SK-N-SH treated with all-trans-retinoic acid at 6 μM for 48 hours (cell line): ENCODE measurements at regions not wholly inside any gene's neighbourhood (a gene's known extent, or its start where the extent isn't known, plus 50 kb on each side); places are given as distances from the start of the nearest gene placed in this dataset.
"Not testable (repeated sequence)": the region's sequence is repeated elsewhere in the genome, so short reads cannot be mapped to it uniquely, and the experiment has no call there.

ENCODE experiments used
- ATAC-seq: fragments of 200-7000 bp; cut with Tn5 transposase; 3 replicates; pipeline ENCODE4 v1.9.1; 2020; ENCODE audit warnings: mild to moderate bottlenecking, moderate library complexity
- ARNTL ChIP-seq: fragments of 450-650 bp; formaldehyde crosslinking; IDR thresholded peaks from 2 replicates; pipeline ENCODE4 v1.5.0; 2020; ENCODE audit warnings: low read depth, mild to moderate bottlenecking, moderate library complexity, borderline replicate concordance
- BACH2 ChIP-seq: fragments of 250-450 bp; sonication (Bioruptor Pico); IDR thresholded peaks from 2 replicates; pipeline ENCODE4 v1.9.0; 2021; ENCODE audit warnings: mild to moderate bottlenecking, borderline replicate concordance
- CREB5 ChIP-seq: fragments of 250-450 bp; sonication (Bioruptor Pico); IDR thresholded peaks from 2 replicates; pipeline ENCODE4 v1.5.1; 2020; ENCODE audit warnings: low read depth, mild to moderate bottlenecking, moderate library complexity
- CSDC2 ChIP-seq: fragments of 250-450 bp; sonication (Bioruptor Pico); IDR thresholded peaks from 2 replicates; pipeline ENCODE4 v1.5.0; 2020; ENCODE audit warnings: mild to moderate bottlenecking, moderate library complexity
- CSRNP3 ChIP-seq: fragments of 250-450 bp; sonication (Bioruptor Pico); IDR thresholded peaks from 2 replicates; pipeline ENCODE4 v1.5.1; 2021; ENCODE audit warnings: mild to moderate bottlenecking, moderate library complexity
- ESRRG ChIP-seq: fragments of 250-450 bp; sonication (Bioruptor Pico); IDR thresholded peaks from 2 replicates; pipeline ENCODE4 v1.6.1; 2021; ENCODE audit warnings: mild to moderate bottlenecking
- GLIS3 ChIP-seq: fragments of 250-450 bp; sonication (Bioruptor Pico); IDR thresholded peaks from 2 replicates; pipeline ENCODE4 v1.5.0; 2020; ENCODE audit warnings: mild to moderate bottlenecking, moderate library complexity
- ISL1 ChIP-seq: fragments of 250-450 bp; sonication (Bioruptor Pico); IDR thresholded peaks from 2 replicates; pipeline ENCODE4 v2.1.2; 2022; ENCODE audit warnings: mild to moderate bottlenecking, moderate library complexity
- OSR1 ChIP-seq: fragments of 250-450 bp; sonication (Bioruptor Pico); IDR thresholded peaks from 2 replicates; pipeline ENCODE4 v1.8.0; 2022; ENCODE audit warnings: moderate library complexity, mild to moderate bottlenecking, inconsistent platforms
- PATZ1 ChIP-seq: fragments of 250-450 bp; sonication (Bioruptor Pico); IDR thresholded peaks from 2 replicates; pipeline ENCODE4 v1.8.0; 2020; ENCODE audit warnings: mild to moderate bottlenecking, moderate library complexity, borderline replicate concordance
- POU6F1 ChIP-seq: fragments of 250-450 bp; sonication (Bioruptor Pico); IDR thresholded peaks from 2 replicates; pipeline ENCODE4 v1.8.0; 2021; ENCODE audit warnings: low read depth, mild to moderate bottlenecking, moderate library complexity, borderline replicate concordance
- PPARA ChIP-seq: fragments of 250-450 bp; sonication (Bioruptor Pico); IDR thresholded peaks from 2 replicates; pipeline ENCODE4 v1.5.0; 2020; ENCODE audit warnings: mild to moderate bottlenecking, borderline replicate concordance
- RARB ChIP-seq: fragments of 250-450 bp; sonication (Bioruptor Pico); IDR thresholded peaks from 2 replicates; pipeline ENCODE4 v1.8.0; 2021; ENCODE audit warnings: mild to moderate bottlenecking, moderate library complexity
- SNAI2 ChIP-seq: fragments of 250-450 bp; sonication (Bioruptor Pico); IDR thresholded peaks from 2 replicates; pipeline ENCODE4 v1.5.0; 2020; ENCODE audit warnings: mild to moderate bottlenecking, moderate library complexity
- TCF4 ChIP-seq: fragments of 250-450 bp; sonication (Bioruptor Pico); IDR thresholded peaks from 2 replicates; pipeline ENCODE4 v1.8.0; 2021; ENCODE audit warnings: mild to moderate bottlenecking, moderate library complexity, borderline replicate concordance
- TOX ChIP-seq: fragments of 250-450 bp; sonication (Bioruptor Pico); IDR thresholded peaks from 2 replicates; pipeline ENCODE4 v1.8.0; 2021; ENCODE audit warnings: mild to moderate bottlenecking, moderate library complexity, borderline replicate concordance
- ZFP3 ChIP-seq: fragments of 250-450 bp; sonication (Bioruptor Pico); IDR thresholded peaks from 2 replicates; pipeline ENCODE4 v1.5.0; 2020; ENCODE audit warnings: mild to moderate bottlenecking, moderate library complexity
- ZFP30 ChIP-seq: fragments of 450-650 bp; formaldehyde crosslinking; IDR thresholded peaks from 2 replicates; pipeline ENCODE4 v1.5.0; 2022; ENCODE audit warnings: mild to moderate bottlenecking, moderate library complexity
- ZNF565 ChIP-seq: fragments of 450-650 bp; formaldehyde crosslinking; conservative IDR thresholded peaks from 2 replicates; pipeline ENCODE4 v1.5.0; 2020; ENCODE audit warnings: low read depth, mild to moderate bottlenecking, moderate library complexity
- ZNF70 ChIP-seq: fragments of 450-650 bp; formaldehyde crosslinking; IDR thresholded peaks from 2 replicates; pipeline ENCODE4 v1.5.0; 2020; ENCODE audit warnings: mild to moderate bottlenecking, moderate library complexity
- ZNF8 ChIP-seq: fragments of 450-650 bp; formaldehyde crosslinking; IDR thresholded peaks from 2 replicates; pipeline ENCODE4 v1.5.0; 2020; ENCODE audit warnings: mild to moderate bottlenecking, moderate library complexity

GRCh38 chr2:19176977-19177376, 181.4 kb downstream of the OSR1 start (continued):
- no peak for TF ChIP-seq POU6F1 (CRISPR knock-in tag)

- TF ChIP-seq CREB5 (CRISPR knock-in tag), result no peak
- no peak for ATAC-seq
Measured at GRCh38 chr2:19176172-19176852, 182.1 kb downstream of the OSR1 start.

GRCh38 chr2:19174176-19174575, 184.2 kb downstream of the OSR1 start:
- TF ChIP-seq ZNF70 (CRISPR knock-in tag) (no peak), PATZ1 (CRISPR knock-in tag) (no peak), RARB (CRISPR knock-in tag) (no peak), CREB5 (CRISPR knock-in tag) (no peak), BACH2 (CRISPR knock-in tag) (no peak), CSDC2 (CRISPR knock-in tag) (no peak), TOX (no peak), GLIS3 (CRISPR knock-in tag) (no peak), ZNF565 (CRISPR knock-in tag) (no peak), ZFP30 (CRISPR knock-in tag) (no peak), TCF4 (CRISPR knock-in tag) (no peak), ZFP3 (CRISPR knock-in tag) (no peak), ISL1 (CRISPR knock-in tag) (no peak), ARNTL (CRISPR knock-in tag) (no peak)
- no peak for ATAC-seq

GRCh38 chr2:19171409-19171808, 187.0 kb downstream of the OSR1 start:
- ATAC-seq, result no peak
- no peak for TF ChIP-seq CSDC2 (CRISPR knock-in tag)
- TF ChIP-seq ESRRG (CRISPR knock-in tag), result no peak
- TF ChIP-seq TCF4 (CRISPR knock-in tag), result no peak
- TF ChIP-seq SNAI2 (CRISPR knock-in tag), result no peak
- no peak for TF ChIP-seq PPARA (CRISPR knock-in tag)
- no peak for TF ChIP-seq ZFP3 (CRISPR knock-in tag)
- TF ChIP-seq ZNF8, result no peak
- TF ChIP-seq OSR1, result no peak
- TF ChIP-seq ISL1 (CRISPR knock-in tag), result no peak
- no peak for TF ChIP-seq GLIS3 (CRISPR knock-in tag)

- ATAC-seq, result no peak
- TF ChIP-seq ZNF70 (CRISPR knock-in tag), result no peak
- no peak for TF ChIP-seq ESRRG (CRISPR knock-in tag)
- TF ChIP-seq PPARA (CRISPR knock-in tag), result no peak
- TF ChIP-seq CSDC2 (CRISPR knock-in tag), result no peak
- TF ChIP-seq CREB5 (CRISPR knock-in tag), result no peak
- no peak for TF ChIP-seq GLIS3 (CRISPR knock-in tag)
- no peak for TF ChIP-seq ARNTL (CRISPR knock-in tag)
- no peak for TF ChIP-seq CSRNP3 (CRISPR knock-in tag)
- no peak for TF ChIP-seq ZFP3 (CRISPR knock-in tag)
- TF ChIP-seq ZNF565 (CRISPR knock-in tag), result no peak
Measured at GRCh38 chr2:19169134-19169768, 189.2 kb downstream of the OSR1 start.

GRCh38 chr2:19164099-19164498, 194.3 kb downstream of the OSR1 start:
- not testable (repeated sequence) for ATAC-seq
